ENCODE measurements at regions not wholly inside any gene's neighbourhood (a gene's known extent, or its start where the extent isn't known, plus 50 kb on each side); places are given as distances from the start of the nearest gene placed in this dataset.

GRCh38 chr2:18752667-18753422 is 163.5 kb upstream of the NT5C1B start:
- DNase-seq: no peak

GRCh38 chr2:18752022-18752493 is 162.7 kb upstream of the NT5C1B start:
- no peak for DNase-seq

GRCh38 chr2:18750672-18751554 is 161.5 kb upstream of the NT5C1B start:
- no peak for DNase-seq

DNA sequence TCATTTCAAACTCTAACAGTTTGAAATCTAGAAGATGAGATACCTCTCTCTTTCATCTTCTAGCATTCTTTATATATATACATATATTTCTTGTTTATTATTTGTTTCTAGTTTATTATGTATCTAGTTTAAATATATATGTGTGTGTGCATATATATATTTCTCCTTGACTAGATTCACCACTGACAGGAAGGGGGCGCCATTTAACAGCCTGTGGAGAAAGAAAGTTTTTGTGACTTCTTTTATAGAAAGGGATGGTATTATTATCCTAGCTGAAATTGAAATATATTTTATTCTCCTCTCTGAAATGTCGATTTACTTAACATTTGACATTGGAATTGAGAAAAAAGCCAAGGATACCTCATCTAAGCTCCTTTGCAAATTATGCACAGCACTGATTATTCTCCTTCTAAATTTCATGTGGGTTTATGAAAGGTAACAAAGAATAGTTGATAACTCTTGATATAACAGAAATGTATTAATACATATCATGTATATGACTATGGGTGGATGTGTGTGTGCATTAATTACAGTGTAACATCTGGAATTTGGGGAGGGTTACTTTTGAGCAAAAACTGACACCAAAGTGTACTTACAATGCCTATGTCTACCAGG is 160.7 kb upstream of the NT5C1B start:
- DNase-seq: peak; percentile 36

GRCh38 chr2:18745431-18746272 is 156.3 kb upstream of the NT5C1B start:
- DNase-seq: no peak

- DNase-seq: no peak
These were observed 152.7 kb upstream of the NT5C1B start for GRCh38 chr2:18741895-18742732.

DNA sequence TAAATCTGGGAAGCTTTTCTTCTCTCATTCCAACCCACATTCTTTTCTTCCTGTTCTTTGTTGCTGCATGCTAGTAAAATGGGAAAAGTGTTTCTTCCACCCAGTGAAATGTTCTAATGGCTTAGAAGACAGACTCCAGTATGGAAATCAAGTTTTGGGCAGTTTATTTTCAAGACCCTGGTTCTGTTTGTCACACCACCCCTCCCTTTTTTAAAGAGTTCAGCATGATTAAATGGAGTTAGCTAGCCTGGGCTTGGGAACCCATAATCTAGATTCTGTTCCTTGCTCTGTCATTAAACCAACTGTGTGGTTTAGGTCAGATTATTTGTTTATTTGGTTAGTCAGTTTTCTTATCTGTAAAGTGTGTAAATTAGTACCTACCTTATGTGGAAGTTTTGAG is 151.8 kb upstream of the NT5C1B start:
- no peak for DNase-seq

- DNase-seq: no peak
These were observed 151.1 kb upstream of the NT5C1B start for GRCh38 chr2:18740474-18740881.

DNA sequence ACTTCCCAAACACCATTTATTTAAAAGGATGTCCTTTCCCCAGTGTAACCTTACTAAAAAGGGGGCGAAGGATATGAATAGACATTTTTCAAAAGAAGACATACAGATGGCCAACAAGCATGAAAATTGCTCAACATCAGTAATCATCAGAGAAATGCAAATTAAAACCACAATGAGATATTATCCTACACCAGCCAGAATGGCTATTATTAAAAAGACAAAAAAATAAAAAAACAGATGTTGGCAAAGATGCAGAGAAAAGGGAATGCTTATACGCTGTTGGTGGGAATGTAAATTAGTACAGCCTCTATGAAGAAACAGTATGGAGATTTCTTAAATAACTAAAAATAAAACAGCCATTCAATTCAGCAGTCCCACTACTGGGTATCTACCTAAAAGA is 142.3 kb upstream of the NT5C1B start:
- DNase-seq: no peak

DNA sequence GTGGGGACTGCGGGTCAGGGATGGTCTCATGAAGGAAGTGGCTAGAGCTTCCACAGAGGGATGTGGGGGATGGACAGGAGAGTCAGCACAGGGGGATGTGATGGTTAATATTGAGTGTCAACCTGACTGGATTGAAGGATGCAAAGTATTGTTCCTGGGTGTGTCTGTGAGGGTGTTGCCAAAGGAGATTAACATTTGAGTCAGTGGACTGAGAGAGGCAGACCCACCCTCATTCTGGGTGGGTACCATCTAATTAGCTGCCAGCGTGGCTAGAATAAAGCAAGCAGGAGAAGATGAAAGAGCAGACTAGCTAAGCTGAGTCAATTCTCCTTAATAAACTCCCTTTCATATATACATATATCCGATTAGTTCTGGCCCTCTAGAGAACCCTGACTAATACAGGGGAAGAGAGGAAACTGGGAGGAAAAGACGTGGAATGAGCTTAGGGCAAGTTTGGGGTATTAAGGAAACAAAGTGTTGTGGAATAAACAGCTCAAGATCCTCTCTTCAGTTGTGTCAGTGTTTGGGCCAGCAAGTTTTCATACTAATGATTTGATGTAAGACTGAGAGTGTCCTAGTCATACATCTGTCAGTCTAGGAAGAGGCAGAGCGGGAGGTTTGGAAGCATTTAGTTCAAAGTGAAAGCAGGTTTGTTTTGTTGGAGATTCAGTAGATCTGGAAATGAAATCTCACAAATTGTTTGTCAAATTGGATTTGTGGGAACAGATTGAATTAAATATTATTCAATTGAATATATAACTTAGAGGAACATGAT is 135.2 kb upstream of the NT5C1B start:
- no peak for DNase-seq

GRCh38 chr2:18723219-18723618 is 133.8 kb upstream of the NT5C1B start:
- DNase-seq: no peak

DNA sequence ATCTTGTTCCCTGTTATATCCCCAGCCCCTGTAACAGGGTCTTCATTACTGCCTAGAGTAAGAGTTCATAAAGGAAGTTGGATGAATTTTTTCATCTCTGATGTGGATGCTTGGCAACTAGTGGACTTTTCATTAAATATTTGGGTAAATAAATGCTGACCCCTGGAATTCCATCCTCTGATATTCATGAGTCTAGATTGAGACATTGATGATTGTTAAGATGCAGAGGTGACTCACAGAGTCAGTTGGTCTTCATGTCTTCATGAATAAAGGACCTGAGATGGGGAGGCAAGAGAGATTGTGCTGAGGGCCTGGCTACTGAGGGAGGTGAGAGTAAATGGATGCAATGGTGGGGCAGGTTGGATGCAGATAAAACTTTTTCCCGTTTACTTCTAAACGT is 132.7 kb upstream of the NT5C1B start:
- DNase-seq: no peak

- DNase-seq: no peak
These were observed 131.9 kb upstream of the NT5C1B start for GRCh38 chr2:18721038-18721922.

GRCh38 chr2:18719978-18720775 is 130.8 kb upstream of the NT5C1B start:
- DNase-seq: no peak

- no peak for DNase-seq
These were observed 118.9 kb upstream of the NT5C1B start for GRCh38 chr2:18708203-18708715.

- no peak for DNase-seq
These were observed 116.6 kb upstream of the NT5C1B start for GRCh38 chr2:18706001-18706400.

GRCh38 chr2:18704276-18704675 is 114.9 kb upstream of the NT5C1B start:
- no peak for DNase-seq

- DNase-seq: no peak
These were observed 114.2 kb upstream of the NT5C1B start for GRCh38 chr2:18703555-18703954.

DNA sequence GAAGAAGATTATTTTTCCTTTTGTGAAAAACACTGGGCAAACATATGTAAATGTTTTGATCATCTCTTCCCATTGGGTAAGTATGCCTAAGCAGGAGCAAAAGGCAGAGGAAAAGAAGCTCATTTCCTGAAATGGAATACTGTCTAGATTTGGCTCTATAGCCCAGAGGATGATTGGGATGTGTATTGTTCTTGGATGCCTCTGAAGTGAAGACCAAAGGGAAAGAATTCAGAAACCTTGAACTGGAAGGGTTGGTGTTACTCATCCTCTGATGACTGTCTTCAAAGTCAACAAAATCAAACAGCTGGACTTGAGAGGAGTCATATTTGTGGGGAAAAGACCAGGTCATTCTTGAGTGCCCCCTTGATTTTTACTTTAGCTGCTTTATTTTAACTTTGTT is 112.6 kb upstream of the NT5C1B start:
- no peak for DNase-seq

Data from CD4-positive, alpha-beta T cell treated with Interleukin-10 for 1 hour (primary cell).